GM19455 (cell line): ENCODE measurements at regions not wholly inside any gene's neighbourhood (a gene's known extent, or its start where the extent isn't known, plus 50 kb on each side); places are given as distances from the start of the nearest gene placed in this dataset.

Experiments
- ATAC-seq: cut with Tn5 transposase; IDR thresholded peaks from one replicate; pipeline ENCODE4 v1.9.1; 2021; ENCODE audit not compliant: unreplicated experiment

DNA sequence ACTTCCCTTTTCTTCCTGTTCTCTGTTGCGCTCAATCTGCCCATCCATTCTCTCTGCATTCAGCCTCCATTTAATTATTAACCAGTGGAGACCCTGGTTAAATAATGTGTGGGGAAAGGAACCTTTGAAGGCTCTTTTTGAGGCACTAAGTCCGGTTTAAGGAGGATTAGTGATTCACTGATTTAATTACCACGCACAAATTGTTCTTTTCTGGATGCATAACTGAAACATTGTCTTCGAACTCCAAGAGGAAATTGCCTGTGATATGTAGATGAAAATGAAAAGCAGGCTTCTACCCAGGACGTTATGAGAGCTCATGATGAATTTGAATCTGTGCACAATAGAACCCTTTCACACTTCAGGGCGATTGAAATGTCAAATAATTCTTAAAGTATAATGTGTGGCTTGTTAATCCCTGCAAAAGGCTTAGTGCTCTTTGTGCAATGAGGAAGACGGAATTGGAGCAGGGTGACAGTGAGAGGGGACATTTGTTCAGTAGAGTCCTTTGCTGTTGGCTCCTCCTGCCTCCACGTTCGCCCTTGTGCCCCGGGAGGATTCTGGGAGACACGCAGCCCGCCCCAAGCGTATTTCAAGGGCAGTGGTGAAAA lies 51.1 kb upstream of the ZNF236 start:
- ATAC-seq = no peak

DNA sequence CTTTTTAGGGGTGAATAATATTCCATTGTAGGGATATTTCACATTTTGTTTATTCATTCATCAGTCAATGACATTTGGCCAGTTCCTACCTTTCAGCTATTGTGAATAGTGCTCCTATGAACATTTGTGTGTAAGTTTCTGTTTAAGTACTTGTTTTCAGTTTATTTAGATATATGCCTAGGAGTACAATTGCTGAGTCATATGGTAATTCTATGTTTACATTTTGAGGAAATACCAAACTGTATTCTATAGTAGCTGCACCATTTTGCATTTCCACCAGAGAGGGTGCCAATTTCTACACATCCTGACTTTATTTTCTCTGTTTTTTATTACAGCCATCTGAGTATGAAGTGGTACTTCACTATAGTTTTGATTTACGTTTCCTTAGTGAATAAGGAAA lies 54.4 kb upstream of the ZNF236 start:
- no peak for ATAC-seq

GRCh38 chr18:76766429-76766828 lies 55.9 kb upstream of the ZNF236 start:
- no peak for ATAC-seq

DNA sequence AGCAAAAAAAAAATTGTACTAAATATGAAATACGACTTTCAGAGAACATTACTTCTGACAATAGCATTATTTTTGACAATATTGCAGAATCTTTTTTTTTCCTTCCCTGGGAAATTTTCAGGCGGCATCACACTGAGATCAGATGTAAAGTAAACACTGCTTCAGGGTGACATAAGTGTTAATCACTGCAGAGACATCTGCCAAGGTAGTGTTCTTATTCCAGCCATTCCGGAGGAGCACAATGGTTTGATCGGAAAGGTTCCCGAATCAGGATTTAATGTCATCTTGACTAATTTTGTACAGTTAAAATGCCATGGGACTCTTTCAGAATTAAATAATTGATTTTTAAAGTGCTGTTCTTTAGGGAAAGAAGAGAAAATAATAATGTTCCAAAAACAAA lies 56.7 kb upstream of the ZNF236 start:
- ATAC-seq = no peak

GRCh38 chr18:76764291-76764901 lies 58.0 kb upstream of the ZNF236 start:
- no peak for ATAC-seq

DNA sequence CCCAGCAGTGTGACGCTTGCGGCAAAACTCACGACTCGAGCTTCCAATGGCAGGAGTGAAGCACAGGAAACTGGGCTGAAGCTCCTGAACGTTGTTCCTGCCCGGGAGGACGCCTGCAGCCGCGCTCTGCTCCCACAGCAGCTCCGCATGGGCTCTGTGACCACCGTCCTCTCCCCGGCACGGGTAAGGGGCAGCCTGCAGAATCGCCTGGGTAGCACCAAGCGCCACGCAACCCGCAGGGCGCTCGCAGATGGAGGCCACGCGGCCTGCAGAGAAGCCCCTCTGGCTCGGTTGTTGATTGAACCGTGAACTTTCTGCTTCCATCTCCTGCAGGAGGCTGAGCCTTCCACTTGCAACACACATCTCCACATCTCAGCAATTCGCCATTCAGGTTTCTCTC lies 63.3 kb upstream of the ZNF236 start:
- ATAC-seq = no peak

GRCh38 chr18:76757925-76758324 lies 64.4 kb upstream of the ZNF236 start:
- ATAC-seq = no peak

GRCh38 chr18:76757335-76757734 lies 65.0 kb upstream of the ZNF236 start:
- ATAC-seq = no peak

- ATAC-seq = no peak
Observed at GRCh38 chr18:76756531-76757253, 65.7 kb upstream of the ZNF236 start.

GRCh38 chr18:76754351-76754750 lies 68.0 kb upstream of the ZNF236 start:
- ATAC-seq = no peak

DNA sequence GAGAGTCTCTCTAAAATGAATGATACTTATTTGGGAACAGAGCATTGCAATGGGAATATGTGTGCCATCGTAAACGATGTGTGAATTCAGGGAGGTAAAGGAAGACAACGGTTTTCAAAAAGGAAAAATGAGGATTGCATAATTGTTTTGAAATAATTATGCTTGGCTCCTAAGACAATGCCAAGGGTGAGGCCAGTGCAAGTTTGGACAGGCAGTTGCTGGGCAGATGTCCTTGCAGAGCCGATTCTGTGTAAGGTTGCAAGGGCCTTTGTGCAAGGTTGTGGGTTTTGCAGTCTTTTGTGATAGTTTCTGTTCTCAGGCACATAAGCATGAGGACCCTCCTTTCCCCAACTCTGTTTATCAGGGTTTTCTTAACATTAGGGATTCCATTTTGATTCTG lies 70.0 kb upstream of the ZNF236 start:
- ATAC-seq = no peak

DNA sequence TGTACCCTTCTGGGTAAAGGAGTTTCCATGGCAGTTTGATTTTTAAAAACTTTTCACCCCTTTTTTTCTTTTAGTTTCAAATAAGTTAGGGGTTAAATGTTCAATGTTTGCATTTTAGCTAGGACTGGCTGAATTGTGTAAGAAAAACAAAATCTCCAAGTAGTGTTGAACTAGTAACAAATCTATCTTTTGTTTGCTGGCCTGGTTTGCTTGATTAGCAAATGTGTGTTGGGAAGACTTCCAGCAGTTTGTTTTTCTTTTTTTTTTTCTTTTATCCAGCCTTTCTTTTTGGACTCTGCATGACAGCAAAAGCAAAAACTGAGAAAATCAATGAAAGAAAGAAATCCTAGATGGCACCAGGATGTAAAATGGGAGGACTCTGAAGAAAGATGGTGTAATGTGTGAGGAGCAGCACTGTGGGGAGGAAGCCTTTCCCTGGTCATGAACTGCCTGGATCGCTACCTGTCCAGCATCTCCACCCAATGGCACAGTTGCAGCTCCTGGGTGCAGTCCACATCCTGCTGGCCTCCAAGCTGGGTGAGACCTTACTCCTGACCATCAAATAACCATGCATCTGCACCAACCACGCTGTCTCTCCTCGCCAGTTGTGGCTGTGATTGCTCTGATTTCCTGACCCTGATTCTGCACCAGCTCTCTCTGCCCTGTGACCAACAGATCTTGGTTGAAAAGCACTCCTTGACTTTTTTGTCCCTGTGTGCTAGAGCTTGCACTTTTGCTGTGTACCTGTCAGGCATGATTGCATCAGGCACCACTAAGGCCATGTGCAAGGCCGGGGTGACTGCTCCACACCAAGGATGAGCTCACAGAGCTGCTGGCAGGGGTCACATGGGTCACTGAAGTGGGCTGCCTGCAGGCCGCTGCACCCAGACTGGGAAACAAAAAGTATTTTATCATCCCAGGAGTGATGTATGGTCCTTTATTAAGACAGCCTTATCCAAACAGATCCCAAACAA lies 71.2 kb upstream of the ZNF236 start:
- ATAC-seq = no peak

DNA sequence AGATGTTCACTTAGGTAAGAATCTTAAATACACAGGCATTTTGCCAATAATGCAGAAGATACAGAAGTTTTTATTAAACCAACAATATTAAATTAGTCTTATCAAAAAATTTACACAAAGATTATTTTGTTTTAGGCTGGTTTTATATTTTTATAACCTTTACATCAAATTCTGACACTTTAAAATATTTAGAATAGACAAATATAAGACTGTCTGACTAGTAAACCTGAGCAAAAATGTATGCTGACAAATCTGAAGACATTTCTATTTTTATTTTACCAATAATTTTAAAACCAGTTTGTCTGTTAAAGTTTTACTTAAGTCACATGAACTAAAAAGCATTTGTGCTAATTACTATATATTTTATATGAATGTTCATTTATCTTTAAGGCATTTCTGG lies 72.1 kb upstream of the ZNF236 start:
- no peak for ATAC-seq

- no peak for ATAC-seq
Observed at GRCh38 chr18:76747676-76748075, 74.7 kb upstream of the ZNF236 start.

DNA sequence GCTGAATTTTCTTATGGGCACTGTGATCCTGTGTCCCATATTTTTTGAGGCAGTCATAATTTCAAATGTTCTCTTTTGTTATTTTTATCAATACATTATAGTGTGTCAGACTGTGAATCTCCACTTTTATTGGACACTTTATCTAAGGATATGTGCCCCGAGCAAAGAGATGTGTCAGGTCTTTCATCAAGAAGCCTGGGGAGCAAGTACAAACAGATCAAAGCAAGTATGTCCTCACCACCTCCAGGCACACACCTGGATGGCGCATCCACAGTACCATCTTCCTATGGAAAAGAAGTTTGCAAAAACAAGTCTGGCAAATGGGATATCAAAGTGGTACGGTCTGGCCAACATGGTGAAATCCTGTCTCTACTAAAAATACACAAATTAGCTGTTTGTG lies 81.0 kb upstream of the ZNF236 start:
- no peak for ATAC-seq

DNA sequence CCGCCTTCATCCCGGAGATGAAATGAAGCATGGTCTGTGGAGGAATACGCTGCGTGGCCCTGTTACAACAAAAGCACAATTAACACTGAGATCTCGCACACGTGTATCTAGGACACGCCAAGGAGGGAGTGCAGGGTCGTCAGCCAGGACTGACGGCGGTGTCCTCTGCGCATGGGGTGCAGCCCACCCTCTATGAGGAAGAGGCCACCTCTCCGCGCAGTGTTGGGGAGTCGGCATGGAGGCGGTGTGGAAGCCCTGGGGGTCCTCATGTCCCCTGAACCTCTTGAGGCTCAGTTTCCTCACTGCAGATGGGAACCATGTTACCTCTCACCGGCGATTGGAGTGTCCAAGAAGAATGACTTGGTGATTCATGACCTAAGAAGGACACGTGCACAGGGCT lies 86.0 kb upstream of the ZNF236 start:
- ATAC-seq = no peak

DNA sequence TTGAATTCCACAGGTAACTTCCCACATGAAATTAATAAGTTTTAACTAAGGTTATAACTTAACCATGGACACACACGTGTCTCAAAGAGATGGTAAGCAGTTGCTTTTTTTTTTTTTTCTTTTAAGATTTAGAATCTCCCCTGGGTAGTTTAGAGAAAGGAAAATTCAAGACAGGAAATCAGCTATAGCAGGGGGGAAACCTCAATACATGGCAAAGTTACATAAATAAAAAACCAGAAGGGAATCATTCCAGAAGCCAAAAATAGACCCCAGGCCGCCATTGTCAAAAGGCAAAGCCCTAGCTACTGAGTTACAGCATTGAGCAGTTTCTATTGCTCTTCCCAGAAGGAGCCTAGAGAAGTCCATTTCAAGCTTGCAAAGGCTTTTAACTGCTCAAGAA lies 91.5 kb upstream of the ZNF236 start:
- ATAC-seq = no peak

DNA sequence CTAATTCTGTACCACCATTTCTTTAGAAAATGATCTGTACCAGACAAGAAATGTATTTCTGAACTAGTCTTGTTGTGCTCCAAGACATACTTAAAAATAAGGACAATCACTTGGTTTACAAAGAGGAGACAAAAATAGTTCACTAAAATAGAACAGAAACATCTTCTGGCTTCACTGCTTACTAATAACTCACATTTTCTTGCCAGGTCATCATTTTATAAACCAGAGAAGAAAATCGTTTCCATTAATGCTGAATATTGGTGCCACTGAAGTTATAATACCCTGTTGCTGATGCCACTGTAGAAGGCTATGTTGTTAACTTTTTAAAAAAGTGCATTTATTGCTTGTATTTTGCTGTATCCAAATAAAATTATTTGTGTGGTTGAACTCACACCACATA lies 94.8 kb upstream of the ZNF236 start:
- ATAC-seq = no peak

DNA sequence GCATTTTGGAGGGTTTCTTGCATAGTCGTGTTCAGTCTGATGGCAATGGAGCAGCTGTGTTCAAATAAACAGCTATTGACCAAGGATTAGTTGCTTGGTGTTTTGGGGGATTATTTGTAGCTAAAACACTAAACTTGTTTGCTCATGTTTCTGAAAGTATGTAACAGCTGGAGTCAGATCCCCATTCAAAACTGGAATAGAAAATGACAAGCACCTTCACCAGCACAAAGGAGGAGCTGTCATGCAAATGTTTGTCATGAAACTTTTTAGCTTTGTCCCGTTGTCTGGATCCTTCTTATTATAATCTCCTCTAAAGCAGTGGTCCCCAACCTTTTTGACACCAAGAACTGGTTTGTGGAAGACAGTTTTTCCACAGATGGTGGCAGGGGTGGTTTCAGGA lies 96.9 kb upstream of the ZNF236 start:
- no peak for ATAC-seq

- no peak for ATAC-seq
Observed at GRCh38 chr18:76722224-76723061, 99.9 kb upstream of the ZNF236 start.
